Frontal cortex (tissue), 3 donors: ENCODE measurements at regions not wholly inside any gene's neighbourhood (a gene's known extent, or its start where the extent isn't known, plus 50 kb on each side); places are given as distances from the start of the nearest gene placed in this dataset.
"Not testable (repeated sequence)": the region's sequence is repeated elsewhere in the genome, so short reads cannot be mapped to it uniquely, and the experiment has no call there.

Experiments used
- DNase-seq, 2 donors: peaks; one replicate each; pipeline ENCODE4 v3.0.0; 2012; ENCODE audit warnings: low spot score in 2 of 2
- FAIRE-seq: peaks from 2 replicates; lab custom pipeline; 2012; peaks lifted over from hg19 to GRCh38; lab: Jason Lieb, UNC
- donor health status: control.
- donor health status: control.
- donor health status: control.

DNA sequence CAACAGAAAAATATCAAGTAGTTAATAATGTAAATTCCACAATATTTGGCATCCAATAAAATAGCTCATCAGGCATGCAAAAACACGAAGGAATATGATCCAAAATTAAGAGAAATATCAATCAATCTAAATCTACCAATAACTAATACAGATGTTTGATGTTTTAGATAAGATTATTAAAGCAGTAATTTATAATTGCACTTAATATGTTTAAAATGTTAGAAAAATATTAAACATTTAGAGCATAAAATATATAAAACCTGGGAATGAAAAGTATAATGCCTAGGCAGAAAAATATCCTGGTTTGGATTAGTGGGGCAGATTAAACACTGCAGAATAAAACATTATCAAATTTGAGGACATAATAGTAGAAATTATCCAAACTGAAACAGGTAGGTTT is 879.9 kb downstream of the FAM181B start:
- DNase-seq, result no peak
- no peak for FAIRE-seq

DNA sequence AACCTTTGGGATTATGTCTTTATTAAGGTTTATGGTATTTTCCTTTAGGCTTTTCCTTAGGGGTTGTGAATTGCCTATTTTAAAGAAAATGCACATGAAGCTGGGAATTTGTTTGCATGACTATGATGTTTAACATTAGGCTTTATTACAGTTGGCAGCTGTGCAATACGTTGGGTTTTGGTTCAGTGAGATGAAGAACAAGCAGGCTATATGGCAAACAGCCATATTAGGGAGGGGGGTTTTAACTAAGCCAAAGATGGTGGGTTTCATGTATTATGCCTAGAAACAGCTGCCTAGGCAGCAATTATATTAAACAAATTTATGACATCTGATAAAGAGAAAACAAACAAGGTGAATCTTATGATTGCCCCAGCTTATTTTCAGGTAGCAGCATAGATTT is 880.8 kb downstream of the FAM181B start:
- FAIRE-seq, result no peak

DNA sequence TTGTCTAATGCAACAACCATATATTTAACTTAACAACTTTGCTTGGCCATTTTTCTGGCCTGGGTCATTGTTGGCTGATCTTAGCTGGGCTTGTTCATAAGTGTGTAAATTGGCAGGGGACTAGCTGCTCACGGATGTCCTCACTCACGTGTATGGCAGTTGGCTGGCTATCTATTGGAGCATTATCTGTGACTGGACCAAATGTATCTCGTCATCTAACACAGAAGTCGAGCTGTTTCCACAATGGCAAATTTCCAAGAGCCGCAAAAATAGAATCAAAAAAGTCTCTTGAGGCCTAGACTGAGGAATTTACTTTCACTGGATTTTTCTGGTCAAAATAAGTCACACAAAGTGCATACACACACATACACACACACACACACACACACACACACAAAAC is 893.3 kb downstream of the FAM181B start:
- FAIRE-seq, result no peak

More for the DNA sequence above, 880.8 kb downstream of the FAM181B start:
- no peak for DNase-seq

DNA sequence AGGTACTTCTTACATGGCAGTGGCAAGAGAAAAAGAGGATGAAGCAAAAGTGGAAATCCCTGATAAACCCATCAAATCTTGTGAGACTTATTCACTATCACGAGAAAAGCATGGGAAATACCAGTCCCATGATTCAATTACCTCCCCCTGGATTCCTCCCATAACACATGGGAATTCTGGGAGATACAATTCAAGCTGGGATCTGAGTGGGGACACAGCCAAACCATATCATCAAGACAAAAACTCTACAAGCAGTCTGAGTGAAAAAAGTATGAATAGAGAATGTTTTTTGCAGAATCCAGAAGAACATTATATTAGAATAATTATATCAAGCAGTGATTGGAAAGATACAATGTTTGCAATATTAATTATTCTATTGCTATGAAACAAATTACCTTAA is 893.7 kb downstream of the FAM181B start:
- no peak for DNase-seq
- no peak for FAIRE-seq

More for the DNA sequence above, 893.3 kb downstream of the FAM181B start:
- no peak for DNase-seq

DNA sequence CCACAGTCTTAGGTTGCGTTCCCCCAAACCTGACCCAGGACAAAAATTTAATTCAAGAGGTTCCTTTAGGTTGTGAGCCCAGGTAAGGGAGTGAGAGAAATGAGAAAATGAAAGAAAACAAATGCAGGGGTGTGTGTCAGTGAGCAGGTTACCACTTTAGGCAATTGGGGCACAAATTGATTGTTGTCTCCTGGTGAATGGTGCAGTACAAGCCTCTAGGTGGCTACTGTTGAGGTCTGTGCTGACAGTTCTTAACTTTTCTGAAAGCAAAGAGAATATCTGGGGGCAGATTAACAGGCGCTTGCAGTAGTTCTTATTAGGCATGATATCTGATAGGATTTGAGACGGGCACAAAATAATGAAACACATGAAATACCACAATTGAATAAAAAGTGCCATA is 894.6 kb downstream of the FAM181B start:
- no peak for DNase-seq

DNA sequence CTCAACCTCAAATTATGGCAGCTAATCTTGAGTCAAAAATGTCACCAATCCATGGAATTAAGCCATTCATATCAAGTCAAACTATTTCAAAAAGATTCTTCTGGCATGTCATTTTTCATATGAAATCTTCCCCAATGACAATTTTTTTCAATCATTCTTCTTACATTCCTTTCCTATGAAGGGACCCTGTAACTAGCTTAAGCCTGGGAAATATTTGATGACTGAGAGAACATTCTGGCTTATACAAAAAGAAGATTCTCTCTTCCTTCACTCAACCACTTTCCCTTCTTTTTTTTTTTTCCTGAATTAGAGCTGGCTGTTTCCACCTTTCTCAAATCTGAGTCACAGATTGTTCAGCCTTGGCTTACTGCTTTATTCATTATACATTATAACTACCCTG is 903.7 kb downstream of the FAM181B start:
- FAIRE-seq, result no peak
- no peak for DNase-seq

More for the DNA sequence above, 894.6 kb downstream of the FAM181B start:
- FAIRE-seq, result no peak

DNA sequence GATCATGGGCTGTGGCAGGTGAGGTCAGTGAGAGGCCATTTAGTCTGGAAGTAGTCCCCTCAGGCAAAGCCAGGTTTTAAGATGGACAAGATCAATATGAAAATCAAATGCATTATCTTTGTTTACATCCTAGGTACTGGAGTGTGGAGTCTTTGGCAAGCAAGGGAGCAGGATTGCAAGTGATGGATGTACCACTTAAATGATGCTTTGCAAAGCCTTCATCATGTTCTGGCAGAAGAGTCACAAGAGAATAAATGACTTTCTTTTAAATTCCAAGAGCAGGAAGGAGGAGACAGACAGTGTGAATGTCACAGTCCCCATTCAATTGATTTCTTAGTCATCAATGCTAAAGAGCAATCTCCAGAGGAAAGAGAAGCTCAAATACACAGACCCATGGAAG is 908.3 kb downstream of the FAM181B start:
- DNase-seq, result no peak
- no peak for FAIRE-seq

DNA sequence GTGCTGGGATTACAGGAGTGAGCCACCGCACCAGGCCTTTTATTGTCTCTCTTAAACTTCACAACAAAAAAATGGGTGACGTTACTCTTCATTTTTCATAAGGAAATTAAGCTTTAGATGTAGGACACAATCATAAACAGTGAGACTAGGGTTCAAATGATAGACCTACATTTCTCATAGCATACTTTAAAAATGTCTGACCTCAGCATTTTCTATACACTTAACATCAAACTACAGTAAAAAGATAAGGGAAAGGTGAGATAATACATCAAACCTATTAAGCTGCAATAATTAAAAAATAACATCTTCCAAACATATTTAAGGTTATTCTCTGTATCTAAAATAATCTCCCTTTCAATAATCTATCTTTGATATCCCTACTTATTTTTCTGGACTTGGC is 914.2 kb downstream of the FAM181B start:
- FAIRE-seq (no peak), DNase-seq (no peak)

DNA sequence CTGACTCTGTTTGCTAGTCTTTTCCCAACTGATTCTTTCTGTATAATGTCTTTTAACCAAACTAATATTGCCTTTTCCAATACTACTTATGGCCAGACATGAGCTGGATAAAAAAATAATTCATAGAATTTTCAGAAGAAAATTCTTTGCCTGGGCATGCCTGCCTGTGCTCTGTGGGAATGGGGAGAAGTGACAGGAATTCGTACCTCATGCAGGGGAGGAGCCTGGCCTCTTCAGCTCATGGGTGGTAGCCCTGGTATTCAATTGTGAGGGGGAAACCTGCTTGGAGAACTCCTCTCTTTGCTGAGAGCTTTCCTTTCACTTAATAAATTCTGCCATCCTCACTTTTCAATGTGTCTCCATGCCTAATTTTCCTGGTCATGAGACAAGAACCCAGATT is 928.8 kb downstream of the FAM181B start:
- DNase-seq (no peak), FAIRE-seq (no peak)

DNA sequence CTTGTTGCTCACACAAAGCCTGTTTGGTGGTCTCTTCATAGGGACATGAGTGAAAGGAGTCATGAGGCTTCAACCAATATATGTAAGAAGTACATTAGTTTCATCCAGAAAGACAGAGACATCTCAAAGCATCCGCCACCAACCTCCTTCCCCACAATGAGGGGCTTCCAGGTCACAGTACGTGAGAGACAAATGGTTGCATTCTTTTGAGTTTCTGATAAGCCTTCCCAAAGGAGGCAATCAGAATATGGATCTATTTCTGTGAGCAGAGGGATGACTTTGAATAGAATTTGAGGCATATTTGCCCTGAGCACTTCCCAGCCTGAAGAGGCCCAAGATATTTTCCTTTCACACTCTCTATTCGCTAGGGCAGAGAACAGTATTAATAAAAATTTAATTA is 931.1 kb downstream of the FAM181B start:
- FAIRE-seq (no peak), DNase-seq (no peak)

DNA sequence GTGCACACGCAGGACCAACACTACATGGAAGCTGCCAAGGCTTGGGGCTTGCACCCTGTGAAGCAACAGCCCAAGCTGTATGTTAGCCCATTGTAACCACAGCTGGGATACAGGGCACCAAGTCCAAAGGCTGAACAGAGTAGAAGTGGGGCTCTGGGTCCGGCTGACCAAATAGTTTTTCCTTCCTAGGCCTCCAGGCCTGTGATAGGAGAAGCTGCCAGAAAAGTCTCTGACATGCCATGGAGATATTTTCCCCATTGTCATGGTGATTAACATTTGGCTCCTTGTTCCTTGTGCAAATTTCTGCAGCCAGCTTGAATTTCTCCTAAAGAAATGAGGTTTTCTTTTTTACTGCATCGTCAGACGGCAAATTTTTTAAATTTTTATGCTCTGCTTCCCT is 941.2 kb downstream of the FAM181B start:
- DNase-seq, result no peak
- no peak for FAIRE-seq

DNA sequence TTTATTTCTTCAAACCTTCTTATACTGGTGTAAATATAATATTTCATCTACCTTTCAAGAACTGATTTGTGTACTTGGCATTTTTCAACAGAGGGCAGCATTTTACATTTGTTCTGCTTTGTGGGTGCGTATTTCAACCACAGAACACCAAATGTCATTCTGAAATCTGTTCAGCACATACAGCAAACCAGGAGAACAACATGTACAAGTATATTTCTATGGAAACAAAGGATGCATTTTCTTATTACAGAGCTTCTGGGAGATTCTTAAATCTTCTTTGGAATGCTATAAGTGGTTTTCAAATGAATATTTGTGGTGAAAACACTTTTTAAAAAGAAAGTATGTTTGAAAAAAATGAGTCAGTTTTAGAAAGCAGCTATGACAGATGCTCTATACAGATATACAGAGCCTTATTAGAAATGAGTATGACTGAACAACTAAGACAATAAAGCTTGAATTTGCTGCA is 946.0 kb downstream of the FAM181B start:
- FAIRE-seq (no peak), DNase-seq (peak in 1 of 2 donors; percentile 2)

DNA sequence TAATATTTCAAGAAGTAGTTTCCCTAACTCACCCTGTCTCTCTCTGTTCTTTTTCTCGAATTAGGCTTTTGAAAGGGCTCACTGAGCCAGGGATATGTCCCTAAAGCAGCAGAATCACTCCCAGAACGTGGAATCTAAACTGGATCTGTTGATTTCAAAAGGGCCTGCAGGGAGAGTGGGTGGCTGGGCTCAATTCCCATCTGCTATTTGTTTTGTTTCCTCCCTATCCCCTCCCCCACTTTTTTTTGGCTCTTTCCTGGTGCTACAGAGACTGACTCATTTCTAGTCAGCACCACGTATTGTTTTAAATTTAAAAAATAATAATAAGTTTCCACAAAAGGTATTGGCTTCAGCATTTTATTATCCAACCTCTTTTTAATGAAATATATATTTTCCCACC is 961.5 kb downstream of the FAM181B start:
- DNase-seq (peak in 1 of 2 donors; percentile 7), FAIRE-seq (no peak)

DNA sequence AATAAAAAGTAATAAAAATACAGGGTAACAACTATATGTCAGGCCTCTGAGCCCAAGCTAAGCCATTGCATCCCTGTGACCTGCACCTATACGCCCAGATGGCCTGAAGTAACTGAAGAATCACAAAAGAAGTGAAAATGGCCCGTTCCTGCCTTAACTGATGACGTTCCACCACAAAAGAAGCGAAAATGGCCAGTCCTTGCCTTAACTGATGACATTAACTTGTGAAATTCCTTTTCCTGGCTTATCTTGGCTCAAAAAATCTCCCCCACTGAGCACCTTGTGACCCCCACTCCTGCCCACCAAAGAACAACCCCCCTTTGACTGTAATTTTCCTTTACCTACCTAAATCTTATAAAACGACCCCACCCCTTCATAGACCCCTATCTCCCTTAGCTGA is 963.8 kb downstream of the FAM181B start:
- not testable (repeated sequence) for FAIRE-seq, DNase-seq

DNA sequence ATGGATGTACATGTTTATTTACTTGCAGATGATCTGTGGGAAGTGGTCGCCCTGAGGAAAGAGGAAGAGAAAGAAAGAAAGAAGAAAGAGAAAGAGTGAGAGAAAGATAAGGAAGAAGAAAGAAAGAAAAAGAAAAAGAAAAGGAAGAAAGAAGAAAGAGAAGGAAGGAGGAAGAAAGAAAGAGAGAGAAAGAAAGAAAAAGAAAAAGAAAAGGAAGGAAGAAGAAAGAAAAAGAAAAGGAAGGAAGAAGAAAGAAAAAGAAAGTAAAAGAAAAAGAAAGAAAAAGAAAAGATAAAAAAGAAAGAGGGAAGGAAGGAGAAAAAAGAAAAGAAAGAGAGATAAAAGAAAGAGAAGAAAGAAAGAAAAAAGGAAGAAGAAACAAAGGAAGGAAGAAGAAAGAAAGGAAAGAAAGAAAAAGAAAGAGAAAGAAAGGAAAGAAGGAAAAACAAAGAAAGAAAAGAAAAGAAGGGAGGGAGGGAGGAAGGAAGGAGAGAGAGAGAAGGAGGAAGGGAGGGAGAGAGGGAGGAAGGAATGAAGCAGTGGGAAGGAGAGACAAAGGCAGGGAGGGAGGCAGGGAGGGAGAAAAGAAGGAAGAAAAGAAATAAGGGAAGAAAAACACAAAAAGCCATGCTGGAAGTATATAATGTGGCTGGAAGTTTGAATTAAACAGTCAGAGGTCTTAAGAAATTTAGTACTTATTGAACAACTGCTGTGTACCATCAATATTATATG is 976.6 kb downstream of the FAM181B start:
- DNase-seq (no peak), FAIRE-seq (no peak)

DNA sequence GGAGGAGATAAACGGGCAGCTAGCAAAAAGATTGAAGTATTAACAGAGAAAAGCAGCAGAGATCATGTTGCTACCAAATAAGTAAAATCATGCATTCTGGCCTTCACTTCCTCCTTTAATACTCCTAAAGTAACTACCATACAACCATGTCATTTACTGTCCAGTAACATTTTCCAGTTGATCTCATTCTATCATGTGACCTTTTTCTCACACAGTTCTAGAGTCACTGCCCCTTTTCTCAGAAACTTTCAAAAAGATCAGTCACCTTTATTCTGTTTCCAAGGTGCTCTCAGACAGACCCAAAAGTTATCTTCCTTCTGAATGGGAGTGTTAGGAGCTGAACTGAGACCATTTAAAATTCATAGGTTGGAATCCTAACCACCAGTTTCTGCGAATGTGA is 984.4 kb downstream of the FAM181B start:
- DNase-seq (no peak), FAIRE-seq (no peak)

DNA sequence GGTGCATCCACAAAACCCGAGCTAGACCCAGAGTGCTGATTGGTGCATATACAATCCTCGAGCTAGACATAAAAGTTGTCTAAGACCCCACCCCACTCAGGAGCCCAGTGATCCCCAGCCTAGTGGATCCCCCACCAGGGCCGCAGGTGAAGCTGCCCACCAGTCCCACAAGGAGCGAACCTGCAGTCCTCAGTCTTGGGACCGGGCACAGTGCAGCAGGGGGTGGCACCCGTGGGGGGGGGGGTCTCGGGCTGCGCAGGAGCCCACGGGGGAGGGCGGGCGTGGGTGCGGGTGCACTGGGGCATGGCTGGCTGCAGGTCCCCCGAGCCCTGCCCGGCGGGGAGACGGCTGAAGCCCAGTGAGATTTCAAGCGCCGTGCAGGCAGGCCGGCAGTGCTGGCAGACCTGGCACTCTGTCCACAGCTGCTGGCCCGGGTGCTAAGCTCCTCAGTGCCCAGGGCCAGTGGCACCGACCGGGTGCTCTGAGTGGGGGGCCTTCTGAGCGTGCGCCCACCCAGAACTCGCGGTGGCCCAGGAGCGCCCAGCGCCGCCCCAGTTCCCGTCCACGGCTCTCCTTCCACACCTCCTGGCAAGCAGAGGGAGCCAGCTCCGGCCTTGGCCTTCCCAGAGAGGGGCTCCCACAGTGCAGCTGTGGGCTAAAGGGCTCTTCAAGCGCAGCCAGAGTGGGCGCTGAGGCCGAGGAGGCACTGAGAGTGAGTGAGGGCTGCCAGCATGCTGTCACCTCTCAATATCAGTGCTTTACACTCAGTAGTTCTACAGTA is 989.1 kb downstream of the FAM181B start:
- no peak for FAIRE-seq

DNA sequence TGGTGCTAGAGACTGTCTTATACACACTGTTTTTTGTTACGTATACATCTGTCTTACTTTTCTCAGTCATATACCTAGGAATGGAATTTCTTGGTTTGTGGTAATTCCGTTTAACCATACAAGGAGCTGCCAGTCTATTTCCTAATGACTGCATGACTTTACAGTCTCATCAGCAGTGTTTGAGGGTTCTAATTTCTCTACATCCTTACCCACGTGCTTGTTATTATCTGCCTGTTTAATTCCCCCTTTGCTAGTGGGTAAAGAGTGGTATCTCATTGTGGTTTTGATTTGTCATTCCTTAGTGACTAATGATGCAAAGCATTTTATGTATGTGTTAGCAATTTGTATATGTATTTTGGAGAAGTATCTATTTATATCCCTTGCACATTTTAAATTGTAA is 1008.0 kb downstream of the FAM181B start:
- FAIRE-seq, result no peak
- DNase-seq, result no peak

More for the DNA sequence above, 989.1 kb downstream of the FAM181B start:
- DNase-seq, result no peak

DNA sequence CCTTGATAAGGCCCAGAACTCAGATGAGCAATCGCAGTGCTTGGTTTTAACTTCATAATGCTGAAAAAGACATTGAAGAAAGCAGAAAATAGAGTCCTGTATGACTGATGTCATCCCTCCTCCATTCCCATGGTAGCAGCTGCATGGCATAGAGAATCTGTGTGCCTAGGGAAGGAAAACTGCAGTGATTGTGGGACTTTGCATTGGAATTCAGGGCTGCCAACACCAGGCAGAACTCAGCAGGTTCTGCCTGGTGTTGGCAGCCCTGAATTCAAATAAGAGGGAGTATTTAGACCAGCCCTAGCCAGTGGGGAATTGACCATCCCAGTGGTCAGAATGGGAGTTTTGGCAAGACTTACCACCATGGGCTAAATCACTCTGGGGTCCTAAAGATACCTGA is 1016.0 kb downstream of the FAM181B start:
- DNase-seq, result no peak
- FAIRE-seq, result no peak

DNA sequence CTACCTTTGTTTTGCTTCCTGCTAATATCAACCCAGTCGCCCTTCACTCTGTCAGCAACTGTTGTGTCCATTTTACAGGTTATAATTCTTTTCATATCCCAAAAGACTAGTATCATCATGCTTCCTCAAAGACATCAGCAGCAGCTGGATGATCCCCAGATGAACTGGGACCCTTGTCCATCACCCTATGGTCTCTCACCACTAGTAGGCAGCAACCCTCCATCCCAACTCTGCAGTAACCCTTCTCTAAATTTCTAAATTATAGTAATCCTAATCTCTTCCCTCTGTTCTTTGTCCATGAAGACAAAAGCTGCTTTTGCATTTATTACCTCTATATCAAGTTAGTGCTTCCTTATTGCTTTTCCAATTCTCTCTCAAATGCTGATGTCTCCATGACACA is 1025.8 kb downstream of the FAM181B start:
- DNase-seq, result no peak
- FAIRE-seq, result no peak

DNA sequence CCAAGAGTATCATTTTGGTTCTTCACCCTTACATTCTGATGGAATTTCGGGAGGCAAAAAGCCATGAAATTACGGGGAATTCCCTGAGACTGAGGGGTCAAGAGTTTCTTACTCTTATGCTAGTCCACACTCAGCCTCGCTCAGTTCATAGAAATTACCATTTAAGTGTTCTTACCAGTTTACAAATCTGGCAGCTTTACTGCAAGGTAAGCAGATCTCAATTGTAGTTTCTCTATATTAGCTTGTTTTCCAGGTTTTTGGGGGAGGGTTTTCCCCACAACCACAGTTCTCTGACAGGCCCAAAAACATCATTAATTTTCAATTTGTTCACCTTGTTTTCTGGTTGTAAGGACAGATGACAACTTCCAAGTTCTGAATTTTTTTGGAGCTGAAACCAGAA is 1028.4 kb downstream of the FAM181B start:
- DNase-seq, result no peak
- no peak for FAIRE-seq
